SK-N-SH (cell line): ENCODE measurements at regions not wholly inside any gene's neighbourhood (a gene's known extent, or its start where the extent isn't known, plus 50 kb on each side); places are given as distances from the start of the nearest gene placed in this dataset.

ENCODE experiments used
- CHD2 ChIP-seq: fragments of 150-350 bp; IDR thresholded peaks from 2 replicates; pipeline ENCODE4 v1.6.1; 2018; ENCODE audit warnings: low read length; ENCODE audit not compliant: partially characterized antibody
- CTCF ChIP-seq: fragments of 200-600 bp; sonication (generic); IDR thresholded peaks from 2 replicates; pipeline ENCODE4 v1.6.1; 2017; ENCODE audit warnings: antibody characterized with exemption, mild to moderate bottlenecking, moderate library complexity
- ELF1 ChIP-seq: IDR thresholded peaks from 2 replicates; pipeline ENCODE4 v1.4.0; 2012
- EP300 ChIP-seq, 2 experiments: IDR thresholded peaks; 2 replicates each; pipeline versions ENCODE4 v1.4.0 to v1.6.1; 2012; ENCODE audit warnings: borderline replicate concordance in 1 of 2, low read depth in 1 of 2, low read length in 1 of 2
- GABPA ChIP-seq: IDR thresholded peaks from 2 replicates; pipeline ENCODE4 v1.4.0; 2012; ENCODE audit warnings: low read depth, mild to moderate bottlenecking
- GATA2 ChIP-seq: sonication (generic); formaldehyde crosslinking; IDR thresholded peaks from 2 replicates; pipeline ENCODE4 v1.5.0; 2020; ENCODE audit warnings: mild to moderate bottlenecking, missing genetic modification reagents
- NRF1 ChIP-seq: IDR thresholded peaks from 2 replicates; pipeline ENCODE4 v1.6.1; 2012; ENCODE audit warnings: low read depth, mild to moderate bottlenecking, low read length
- POLR2AphosphoS5 ChIP-seq: IDR thresholded peaks from 2 replicates; pipeline ENCODE4 v1.6.1; 2012; ENCODE audit warnings: low read depth, low read length
- RAD21 ChIP-seq: IDR thresholded peaks from 2 replicates; pipeline ENCODE4 v1.6.1; 2012; ENCODE audit warnings: mild to moderate bottlenecking, low read length
- RCOR1 ChIP-seq: fragments of 150-350 bp; IDR thresholded peaks from 2 replicates; pipeline ENCODE4 v1.6.1; 2017; ENCODE audit warnings: antibody characterized with exemption, low read length
- REST ChIP-seq: IDR thresholded peaks from 2 replicates; pipeline ENCODE4 v1.6.1; 2012; ENCODE audit warnings: mild to moderate bottlenecking, low read depth, low read length, moderate library complexity
- ZBTB33 ChIP-seq: IDR thresholded peaks from 2 replicates; pipeline ENCODE4 v1.4.0; 2012; ENCODE audit warnings: low read depth, borderline replicate concordance

GRCh38 chr16:48487287-48487686, 102.1 kb upstream of the SIAH1 start:
- TF ChIP-seq EP300 (IDR thresholded peaks at IDR 0.05; ENCODE audit: borderline replicate concordance in 1 of 2, low read depth in 1 of 2, low read length in 1 of 2) (no peak), ZBTB33 (no peak), CTCF (no peak), ELF1 (no peak), RAD21 (no peak), CHD2 (no peak), REST (no peak), GABPA (no peak), NRF1 (no peak), GATA2 (CRISPR knock-in tag) (no peak), POLR2AphosphoS5 (no peak), RCOR1 (no peak)
